Right lobe of liver (tissue), 4 donors: ENCODE measurements at regions not wholly inside any gene's neighbourhood (a gene's known extent, or its start where the extent isn't known, plus 50 kb on each side); places are given as distances from the start of the nearest gene placed in this dataset.

Source experiments
- POLR2A ChIP-seq: fragments of 450-650 bp; IDR thresholded peaks from one replicate; pipeline ENCODE4 v1.6.1; 2017; ENCODE audit warnings: antibody characterized with exemption, mild to moderate bottlenecking
- TF ChIP-seq, protein P1 (sequence below), 4 donors: fragments of 200-600 bp in 3 of 4; fragments of 450-650 bp in 1 of 4; IDR thresholded peaks; one replicate each; pipeline versions ENCODE4 v1.5.1 to v1.8.0; 2016 to 2022; ENCODE audit warnings: antibody characterized with exemption in 4 of 4, mild to moderate bottlenecking in 2 of 4
- donor health status: DM: no; HTN: no; CAD: no.
- donor health status: DM: no; HTN: no; CAD: no.
- donor health status: DM: no; HTN: yes; CAD: no.

DNA sequence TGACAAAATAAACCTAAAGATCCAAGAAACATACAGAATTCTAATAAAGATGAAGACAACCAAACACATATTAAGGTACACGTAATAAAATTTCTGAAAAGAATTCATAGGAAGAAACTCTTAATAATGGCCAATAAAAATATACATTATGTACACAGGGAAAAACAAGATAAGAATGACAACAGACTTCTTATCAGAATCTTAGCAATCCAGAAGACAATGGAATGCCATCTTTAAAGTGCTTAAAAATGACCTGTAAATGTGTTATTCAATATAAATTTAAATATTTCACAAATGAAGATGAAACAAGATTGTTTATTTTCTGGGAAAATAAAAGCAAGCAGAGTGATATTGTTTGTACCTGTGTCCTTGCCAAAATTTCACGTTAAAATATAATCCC lies 530.4 kb upstream of the PTBP2 start:
- TF ChIP-seq, protein P1, sequence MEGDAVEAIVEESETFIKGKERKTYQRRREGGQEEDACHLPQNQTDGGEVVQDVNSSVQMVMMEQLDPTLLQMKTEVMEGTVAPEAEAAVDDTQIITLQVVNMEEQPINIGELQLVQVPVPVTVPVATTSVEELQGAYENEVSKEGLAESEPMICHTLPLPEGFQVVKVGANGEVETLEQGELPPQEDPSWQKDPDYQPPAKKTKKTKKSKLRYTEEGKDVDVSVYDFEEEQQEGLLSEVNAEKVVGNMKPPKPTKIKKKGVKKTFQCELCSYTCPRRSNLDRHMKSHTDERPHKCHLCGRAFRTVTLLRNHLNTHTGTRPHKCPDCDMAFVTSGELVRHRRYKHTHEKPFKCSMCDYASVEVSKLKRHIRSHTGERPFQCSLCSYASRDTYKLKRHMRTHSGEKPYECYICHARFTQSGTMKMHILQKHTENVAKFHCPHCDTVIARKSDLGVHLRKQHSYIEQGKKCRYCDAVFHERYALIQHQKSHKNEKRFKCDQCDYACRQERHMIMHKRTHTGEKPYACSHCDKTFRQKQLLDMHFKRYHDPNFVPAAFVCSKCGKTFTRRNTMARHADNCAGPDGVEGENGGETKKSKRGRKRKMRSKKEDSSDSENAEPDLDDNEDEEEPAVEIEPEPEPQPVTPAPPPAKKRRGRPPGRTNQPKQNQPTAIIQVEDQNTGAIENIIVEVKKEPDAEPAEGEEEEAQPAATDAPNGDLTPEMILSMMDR (IDR thresholded peaks at IDR 0.05): no peak
- no peak for TF ChIP-seq POLR2A
